ENCODE measurements at regions not wholly inside any gene's neighbourhood (a gene's known extent, or its start where the extent isn't known, plus 50 kb on each side); places are given as distances from the start of the nearest gene placed in this dataset.

- DNase-seq (ENCODE audit: low spot score), result no peak
Observed at GRCh38 chr13:65881561-65882155, 1348.5 kb downstream of the PCDH9 start.

- DNase-seq (ENCODE audit: low spot score), result no peak
Observed at GRCh38 chr13:65875031-65875430, 1355.1 kb downstream of the PCDH9 start.

- no peak for DNase-seq (ENCODE audit: low spot score)
Observed at GRCh38 chr13:65872448-65872847, 1357.7 kb downstream of the PCDH9 start.

GRCh38 chr13:65868884-65869283 is 1361.3 kb downstream of the PCDH9 start:
- DNase-seq (ENCODE audit: low spot score), result no peak

DNA sequence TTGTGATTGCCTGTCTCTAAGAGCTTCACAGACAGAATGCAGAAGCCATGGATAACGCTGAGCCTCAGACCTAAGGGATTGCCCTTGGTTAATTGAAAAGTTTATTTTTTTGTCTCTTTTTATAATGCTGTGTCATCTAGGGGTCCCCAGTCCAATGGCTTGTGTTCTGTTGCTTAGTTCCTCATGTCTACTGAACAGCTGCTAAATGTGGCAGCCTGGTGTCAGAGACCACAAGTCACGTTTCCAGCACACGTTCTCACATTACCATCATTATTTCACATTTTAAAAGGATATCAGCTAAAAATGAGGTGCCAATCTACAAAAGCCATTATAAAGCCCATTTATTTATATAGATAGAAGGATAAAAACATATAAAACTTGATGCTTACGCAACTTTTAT is 1362.0 kb downstream of the PCDH9 start:
- no peak for DNase-seq (ENCODE audit: low spot score)

DNA sequence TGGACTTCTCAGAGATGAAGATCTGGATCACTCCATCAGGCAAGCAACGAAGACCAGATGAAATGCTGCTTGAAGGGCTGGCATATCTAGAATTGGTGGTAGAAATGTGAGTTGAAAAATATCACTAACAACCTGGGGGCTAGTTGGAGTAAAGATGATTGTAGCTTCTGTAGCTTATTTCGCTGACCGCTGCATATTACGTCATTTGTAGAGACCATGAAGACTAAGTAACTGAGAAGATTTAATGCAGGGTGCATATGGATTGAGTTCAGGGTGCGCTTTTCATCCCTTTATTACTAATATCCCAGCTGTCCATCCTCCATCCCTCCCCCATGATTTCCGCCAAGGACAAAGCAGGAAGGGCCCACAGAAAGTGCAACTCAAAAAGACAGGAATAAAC is 1364.0 kb downstream of the PCDH9 start:
- DNase-seq (ENCODE audit: low spot score), result no peak

DNA sequence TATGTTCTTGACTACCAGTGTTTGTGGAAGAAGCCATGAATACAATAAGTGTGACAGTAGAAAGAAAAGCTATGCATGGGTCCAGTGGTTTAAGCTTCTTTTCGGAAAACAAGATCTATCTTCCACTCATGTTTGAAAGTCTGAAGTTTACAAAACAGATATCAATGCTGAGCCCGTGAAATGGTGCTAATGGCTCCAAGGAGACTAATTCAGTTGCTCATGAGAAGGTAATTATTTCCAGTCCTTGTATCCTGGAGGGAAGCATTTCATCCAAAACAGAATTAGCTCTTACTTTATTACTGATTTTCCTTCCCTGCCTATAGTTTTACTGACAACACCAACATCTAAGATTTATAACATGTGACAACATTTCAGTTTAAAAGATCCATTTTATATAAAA is 1364.9 kb downstream of the PCDH9 start:
- no peak for DNase-seq (ENCODE audit: low spot score)

DNA sequence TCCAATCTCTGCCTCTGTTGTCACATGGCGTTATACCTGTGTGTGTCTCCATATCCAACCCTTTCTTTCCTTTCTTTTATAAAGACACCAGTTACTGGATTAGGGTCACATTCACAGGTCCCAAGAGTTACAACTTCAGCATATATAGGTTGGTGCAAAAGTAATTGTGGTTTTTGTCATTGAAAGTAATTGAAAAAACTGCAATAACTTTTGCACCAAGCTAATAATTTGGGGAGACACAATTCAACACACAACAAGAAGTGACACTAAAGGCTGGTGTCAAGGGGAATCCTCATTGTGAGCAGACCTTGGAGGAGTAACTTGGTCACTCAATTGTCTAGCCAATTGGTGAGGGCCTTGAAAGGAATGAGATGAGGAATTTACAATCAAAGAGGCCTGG is 1366.1 kb downstream of the PCDH9 start:
- DNase-seq (ENCODE audit: low spot score), result no peak

DNA sequence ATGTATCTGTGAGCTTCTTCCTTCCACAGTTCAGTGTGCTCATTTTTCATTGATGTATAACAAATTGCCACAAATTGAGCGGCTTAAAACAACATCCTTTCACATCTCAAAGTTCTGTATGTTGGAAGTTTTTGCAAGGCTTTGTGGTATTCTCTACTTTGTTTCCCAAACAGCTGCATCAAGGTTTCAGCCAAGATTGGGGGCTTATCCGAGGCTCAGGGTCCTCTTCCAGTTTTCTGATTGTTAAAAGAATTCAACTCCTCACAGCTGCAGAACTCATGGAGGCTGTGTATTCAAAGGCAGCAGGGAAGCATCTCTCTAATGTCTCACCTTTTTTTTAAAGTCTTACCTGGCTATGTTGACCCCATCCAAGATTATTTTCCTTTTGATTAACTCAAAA is 1369.8 kb downstream of the PCDH9 start:
- no peak for DNase-seq (ENCODE audit: low spot score)

DNA sequence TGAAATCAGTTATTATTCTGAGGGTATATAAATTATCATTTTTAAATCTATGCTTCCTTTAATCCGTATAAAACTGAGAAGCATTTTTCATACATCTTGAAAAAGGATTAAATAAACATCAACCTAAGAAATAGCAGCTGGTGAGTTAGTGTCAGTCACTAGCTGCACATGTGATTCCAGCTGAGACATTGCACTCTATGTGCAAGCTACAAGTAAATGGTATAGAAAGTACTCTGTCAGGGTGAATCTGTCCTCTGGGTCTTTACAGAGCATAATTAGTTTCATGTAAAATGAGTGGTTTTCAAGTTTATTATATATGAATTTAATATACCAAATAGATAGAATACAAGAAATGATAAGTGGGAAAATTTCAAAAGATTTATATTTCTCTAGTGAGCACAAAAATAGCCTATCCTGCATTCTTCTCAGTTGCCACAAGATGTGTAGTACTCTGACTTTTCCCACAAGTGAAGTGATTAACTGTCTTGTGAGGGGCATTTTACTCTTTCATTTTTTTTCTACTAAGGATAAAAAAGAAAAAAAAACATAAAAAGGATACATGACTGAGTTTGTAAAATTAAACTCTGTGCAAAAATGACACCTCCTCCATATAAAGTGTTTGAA is 1372.1 kb downstream of the PCDH9 start:
- no peak for DNase-seq (ENCODE audit: low spot score)

DNA sequence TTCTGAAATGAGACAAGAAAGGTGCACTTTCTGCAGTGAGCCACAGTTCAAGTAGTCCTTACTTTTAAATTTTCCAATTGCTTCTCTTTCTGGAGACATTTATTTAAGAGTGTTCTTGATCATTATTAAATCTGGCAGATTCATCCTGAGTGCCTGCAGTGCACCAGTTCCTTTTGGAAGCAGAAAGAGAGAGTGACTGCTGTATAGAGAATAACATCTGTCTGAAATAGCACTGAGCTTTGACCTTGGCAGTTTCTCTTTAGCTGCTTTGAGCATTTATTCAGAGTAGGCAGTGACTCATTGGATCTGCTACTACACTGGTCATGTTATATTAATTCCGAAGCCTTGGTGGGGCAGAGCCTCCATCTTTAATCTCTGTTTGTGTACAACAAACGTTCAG is 1373.7 kb downstream of the PCDH9 start:
- no peak for DNase-seq (ENCODE audit: low spot score)

GRCh38 chr13:65855242-65855805 is 1374.8 kb downstream of the PCDH9 start:
- no peak for DNase-seq (ENCODE audit: low spot score)

DNA sequence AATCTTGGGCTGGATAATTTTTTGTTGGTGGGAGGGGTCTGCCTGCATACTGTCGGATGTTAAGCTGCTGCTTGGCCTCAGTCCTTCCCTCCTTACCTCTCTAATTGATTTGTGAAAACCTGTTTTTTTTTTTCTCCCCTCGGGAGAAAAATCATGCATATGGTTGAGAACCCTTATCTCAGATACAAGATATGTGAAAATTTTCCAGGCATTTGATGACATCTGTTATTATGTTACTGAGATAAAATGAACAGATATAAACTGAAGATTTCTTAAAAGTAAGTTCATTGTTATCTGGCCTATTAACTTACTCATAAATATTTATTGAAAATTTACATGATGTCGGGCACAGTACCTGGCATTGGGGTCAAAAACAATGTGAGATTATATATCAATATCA is 1375.7 kb downstream of the PCDH9 start:
- no peak for DNase-seq (ENCODE audit: low spot score)

GRCh38 chr13:65844266-65844841 is 1385.8 kb downstream of the PCDH9 start:
- DNase-seq (ENCODE audit: low spot score), result no peak

- no peak for DNase-seq (ENCODE audit: low spot score)
Observed at GRCh38 chr13:65843314-65843731, 1386.8 kb downstream of the PCDH9 start.

- no peak for DNase-seq (ENCODE audit: low spot score)
Observed at GRCh38 chr13:65841156-65841555, 1389.0 kb downstream of the PCDH9 start.

DNA sequence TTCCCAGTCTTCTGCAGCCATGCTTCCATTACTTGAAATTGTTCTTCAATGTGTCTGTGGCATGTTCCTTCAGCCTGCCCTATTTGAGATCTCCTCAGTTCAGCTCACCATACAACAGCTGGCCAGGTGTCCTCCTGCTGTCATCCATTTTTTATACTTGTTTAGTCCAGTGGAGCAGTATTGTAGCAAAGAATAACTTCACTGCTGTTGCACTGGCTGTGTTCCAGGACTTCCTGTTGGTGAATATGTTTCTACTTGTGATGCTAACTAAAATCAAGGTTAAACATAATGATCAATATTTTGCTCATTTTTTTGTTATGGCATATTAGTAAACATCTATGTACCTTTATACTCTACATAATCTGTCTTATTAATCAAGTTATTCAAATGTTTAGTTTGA is 1394.1 kb downstream of the PCDH9 start:
- DNase-seq (ENCODE audit: low spot score), result no peak

DNA sequence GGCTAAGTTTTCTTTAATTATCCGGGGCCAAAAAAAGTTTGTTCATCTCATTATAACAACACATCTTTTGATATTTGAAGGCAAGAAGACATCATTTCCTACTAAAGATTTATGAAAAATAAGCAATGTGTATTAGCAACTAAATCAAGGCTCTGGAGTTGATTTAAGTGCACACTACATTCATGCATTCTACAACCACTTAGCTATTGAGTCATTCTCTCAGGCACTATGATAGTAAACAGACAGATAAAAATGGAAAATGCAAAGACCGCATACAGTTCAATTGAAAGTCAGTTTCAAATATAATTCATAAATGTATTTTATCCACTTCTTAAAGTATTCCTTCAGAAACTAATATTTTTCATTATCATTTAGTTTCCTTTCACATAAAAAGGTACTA is 1395.2 kb downstream of the PCDH9 start:
- no peak for DNase-seq (ENCODE audit: low spot score)

DNA sequence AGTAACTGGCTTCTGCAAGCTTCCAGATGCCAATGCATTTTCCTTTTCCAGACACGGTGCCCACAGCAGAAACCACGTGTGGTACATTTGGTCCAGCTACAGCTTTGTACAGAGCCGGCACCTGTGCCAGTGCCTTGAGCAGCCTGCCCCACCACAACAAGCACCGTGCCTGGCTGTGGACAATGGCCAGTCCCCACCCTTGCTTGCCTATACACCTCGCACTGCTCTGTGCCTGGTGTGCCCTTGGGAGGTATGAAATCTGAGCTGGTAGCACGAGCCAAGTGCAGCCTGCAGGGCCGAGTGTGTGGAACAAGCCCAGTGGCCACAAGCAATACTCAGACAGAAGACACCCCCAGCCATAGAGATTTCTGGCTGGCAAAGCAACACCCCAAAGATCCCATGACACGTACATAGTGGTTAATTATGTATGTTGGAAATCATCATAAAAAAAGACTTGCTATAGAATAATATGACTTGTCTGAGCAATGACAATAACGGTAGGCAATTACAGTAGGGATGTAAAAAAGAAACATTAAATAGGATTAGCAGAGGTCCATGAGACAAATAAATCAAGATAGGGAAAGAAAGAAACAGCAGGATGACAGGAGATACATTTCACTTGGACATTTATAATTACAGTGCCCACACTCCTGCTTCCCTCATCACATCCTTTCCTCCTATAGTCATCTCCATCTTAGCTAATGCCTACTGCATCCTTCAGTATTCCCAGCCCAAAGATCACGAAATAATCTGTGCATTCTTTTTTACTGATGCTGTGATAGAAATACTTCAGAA is 1399.5 kb downstream of the PCDH9 start:
- no peak for DNase-seq (ENCODE audit: low spot score)

- no peak for DNase-seq (ENCODE audit: low spot score)
Observed at GRCh38 chr13:65829241-65830008, 1400.7 kb downstream of the PCDH9 start.

DNA sequence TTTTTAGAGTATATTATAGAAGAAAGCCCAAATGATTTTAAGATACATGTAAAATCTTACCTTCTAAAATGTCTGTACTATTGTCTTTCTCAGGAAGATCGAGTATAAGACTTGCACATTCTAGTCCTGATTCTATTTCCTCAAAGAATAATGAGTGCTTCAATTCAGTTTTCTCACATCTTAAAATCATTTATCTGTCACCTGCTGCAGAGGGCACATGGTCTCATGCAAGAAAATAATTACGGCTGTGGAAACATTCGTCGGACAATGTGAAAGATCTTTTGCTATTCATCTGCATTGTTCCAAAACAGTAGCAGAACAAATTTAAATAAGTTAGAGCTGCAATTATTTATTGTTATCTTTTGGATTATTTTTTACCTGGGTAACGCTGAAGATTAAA is 1403.5 kb downstream of the PCDH9 start:
- no peak for DNase-seq (ENCODE audit: low spot score)

GRCh38 chr13:65825039-65825438 is 1405.1 kb downstream of the PCDH9 start:
- DNase-seq (ENCODE audit: low spot score), result no peak
